ENCODE measurements at regions not wholly inside any gene's neighbourhood (a gene's known extent, or its start where the extent isn't known, plus 50 kb on each side); places are given as distances from the start of the nearest gene placed in this dataset.

- H3K4me1 ChIP-seq (ENCODE audit: insufficient read depth, low read length) = peaks cover 8% of the 10 kb centered on the region; the same call in 1 of the 2 replicates
- no peaks in the 10 kb centered on the region for H3K36me3 ChIP-seq (replicated peaks in 1 of 2; ENCODE audit: control insufficient read depth in 1 of 2, insufficient read depth in 2 of 2, low read length in 2 of 2)
- H3K9ac ChIP-seq (ENCODE audit: insufficient read depth, low read depth, low read length) = no peak overlapping the region
- 25% methylated on average over 6 of the region's 6 CpGs for WGBS (ENCODE audit: low lambda C conversion rate)
- H3K4me3 ChIP-seq (replicated peaks in 1 of 3; ENCODE audit: insufficient read depth in 1 of 3, low read depth in 2 of 3, low read length in 3 of 3) = no peak overlapping the region
- ATAC-seq (no peak), DNase-seq (ENCODE audit: low spot score) (no peak), FAIRE-seq (no peak)
- POLR2A ChIA-PET = no interaction called here
- CTCF ChIA-PET (ENCODE audit: low intra/inter-chr PET ratio, low total read pairs) = no interaction called here
- H4K20me1 ChIP-seq (ENCODE audit: insufficient read depth, low read length) = no peaks in the 10 kb centered on the region
- no peak overlapping the region for H2AFZ ChIP-seq (ENCODE audit: low read length)
- intact Hi-C loops (cut with micrococcal nuclease; ENCODE audit: unreplicated experiment) = no loop called here
- no peaks in the 10 kb centered on the region for H3K79me2 ChIP-seq (ENCODE audit: insufficient read depth, low read length)
- no peak overlapping the region for H3K4me2 ChIP-seq (ENCODE audit: low read depth, low read length)
- H3K9me3 ChIP-seq (ENCODE audit: low read length) = peaks cover 6% of the 10 kb centered on the region; the same call in 1 of the 2 replicates
- TF ChIP-seq BRD4 (CRISPR knock-in tag; IDR thresholded peaks at IDR 0.05) (no peak), NBN (conservative IDR thresholded peaks at IDR 0.05) (no peak), TP53 (CRISPR knock-in tag; conservative IDR thresholded peaks at IDR 0.05) (no peak), SP2 (CRISPR knock-in tag; IDR thresholded peaks at IDR 0.05) (no peak), CREB3 (CRISPR knock-in tag; IDR thresholded peaks at IDR 0.05) (no peak), ZNF713 (CRISPR knock-in tag; IDR thresholded peaks at IDR 0.05) (no peak), ZNF629 (CRISPR knock-in tag; conservative IDR thresholded peaks at IDR 0.05) (no peak), ZNF616 (CRISPR knock-in tag; IDR thresholded peaks at IDR 0.05; ENCODE audit: low read depth) (no peak), ZBTB38 (CRISPR knock-in tag; IDR thresholded peaks at IDR 0.05) (no peak), CHD2 (IDR thresholded peaks at IDR 0.05; ENCODE audit: low read depth, low read length) (no peak), ZNF775 (CRISPR knock-in tag; IDR thresholded peaks at IDR 0.05; ENCODE audit: borderline replicate concordance) (no peak), MAFK (conservative IDR thresholded peaks at IDR 0.05 in 1 of 2, IDR thresholded peaks at IDR 0.05 in 1 of 2; ENCODE audit: low read length in 2 of 2) (no peak)
- TF ChIP-seq, protein P1, sequence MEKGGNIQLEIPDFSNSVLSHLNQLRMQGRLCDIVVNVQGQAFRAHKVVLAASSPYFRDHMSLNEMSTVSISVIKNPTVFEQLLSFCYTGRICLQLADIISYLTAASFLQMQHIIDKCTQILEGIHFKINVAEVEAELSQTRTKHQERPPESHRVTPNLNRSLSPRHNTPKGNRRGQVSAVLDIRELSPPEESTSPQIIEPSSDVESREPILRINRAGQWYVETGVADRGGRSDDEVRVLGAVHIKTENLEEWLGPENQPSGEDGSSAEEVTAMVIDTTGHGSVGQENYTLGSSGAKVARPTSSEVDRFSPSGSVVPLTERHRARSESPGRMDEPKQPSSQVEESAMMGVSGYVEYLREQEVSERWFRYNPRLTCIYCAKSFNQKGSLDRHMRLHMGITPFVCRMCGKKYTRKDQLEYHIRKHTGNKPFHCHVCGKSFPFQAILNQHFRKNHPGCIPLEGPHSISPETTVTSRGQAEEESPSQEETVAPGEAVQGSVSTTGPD (CRISPR knock-in tag; IDR thresholded peaks at IDR 0.05) = no peak
- TF ChIP-seq, protein P2, sequence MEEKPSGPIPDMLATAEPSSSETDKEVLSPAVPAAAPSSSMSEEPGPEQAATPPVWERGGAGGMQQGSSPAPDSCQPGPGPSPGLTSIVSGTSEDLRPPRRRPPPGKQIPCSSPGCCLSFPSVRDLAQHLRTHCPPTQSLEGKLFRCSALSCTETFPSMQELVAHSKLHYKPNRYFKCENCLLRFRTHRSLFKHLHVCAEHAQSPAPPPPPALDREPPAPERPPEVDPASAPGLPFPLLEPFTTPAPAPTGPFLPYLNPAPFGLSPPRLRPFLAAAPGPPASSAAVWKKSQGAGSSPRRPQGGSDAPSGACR (CRISPR knock-in tag; IDR thresholded peaks at IDR 0.05) = no peak
- in situ Hi-C loops (cut with HindIII; ENCODE audit: extremely low pct_ligation_motif_present, low pct_unique_long_range_greater_than_20kb) = no loop called here
- no peaks in the 10 kb centered on the region for H3K27me3 ChIP-seq (ENCODE audit: control insufficient read depth in 1 of 2, insufficient read depth in 2 of 2, low read length in 2 of 2)
- BruUV-seq (replicated peaks) = no TSS peak
- H3K27ac ChIP-seq (ENCODE audit: extremely low read length, insufficient read depth, low read length) = no peak overlapping the region
Measured at GRCh38 chr21:35154788-35155187, 105.7 kb upstream of the RUNX1 start.

All from HepG2 (cell line).